MG63 (cell line): ENCODE measurements at regions not wholly inside any gene's neighbourhood (a gene's known extent, or its start where the extent isn't known, plus 50 kb on each side); places are given as distances from the start of the nearest gene placed in this dataset.

Source experiments
- DNase-seq: peaks from one replicate; pipeline ENCODE4 v3.0.0-alpha.2; 2020
- H3K27me3 ChIP-seq: fragments of 250-450 bp; sonication (Bioruptor Pico); 2 replicates; pipeline ENCODE4 v1.5.1; 2020; ENCODE audit warnings: mild to moderate bottlenecking, moderate library complexity
- H3K36me3 ChIP-seq: fragments of 250-450 bp; sonication (Bioruptor Pico); 2 replicates; pipeline ENCODE4 v1.5.1; 2020; ENCODE audit warnings: mild to moderate bottlenecking, moderate library complexity
- H3K4me3 ChIP-seq: fragments of 250-450 bp; sonication (Bioruptor Pico); 2 replicates; pipeline ENCODE4 v1.5.1; 2020; ENCODE audit warnings: mild to moderate bottlenecking, moderate library complexity
- H3K9me3 ChIP-seq: fragments of 250-450 bp; sonication (Bioruptor Pico); 2 replicates; pipeline ENCODE4 v1.5.1; 2020; ENCODE audit warnings: mild to moderate bottlenecking, moderate library complexity

GRCh38 chr14:94921456-94921855, 151.5 kb upstream of the GSC start:
- Histone ChIP-seq H3K27me3 (no peaks in the 10 kb centered on the region), H3K4me3 (no peak overlapping the region), H3K36me3 (no peaks in the 10 kb centered on the region), H3K9me3 (no peaks in the 10 kb centered on the region)
- no peak for DNase-seq

GRCh38 chr14:94919896-94920295, 150.0 kb upstream of the GSC start:
- no peak overlapping the region for H3K4me3 ChIP-seq
- no peaks in the 10 kb centered on the region for H3K27me3 ChIP-seq
- no peak for DNase-seq
- H3K36me3 ChIP-seq = no peaks in the 10 kb centered on the region
- no peaks in the 10 kb centered on the region for H3K9me3 ChIP-seq

- Histone ChIP-seq H3K4me3 (no peak overlapping the region), H3K27me3 (no peaks in the 10 kb centered on the region), H3K9me3 (no peaks in the 10 kb centered on the region), H3K36me3 (no peaks in the 10 kb centered on the region)
- no peak for DNase-seq
Observed at GRCh38 chr14:94918896-94919295, 149.0 kb upstream of the GSC start.

GRCh38 chr14:94917041-94917600, 147.2 kb upstream of the GSC start:
- H3K27me3 ChIP-seq = no peaks in the 10 kb centered on the region
- no peak for DNase-seq
- H3K36me3 ChIP-seq = no peaks in the 10 kb centered on the region
- H3K4me3 ChIP-seq = no peak overlapping the region
- H3K9me3 ChIP-seq = no peaks in the 10 kb centered on the region

- no peak for DNase-seq
- H3K27me3 ChIP-seq = no peaks in the 10 kb centered on the region
- H3K4me3 ChIP-seq = no peak overlapping the region
- no peaks in the 10 kb centered on the region for H3K9me3 ChIP-seq
- H3K36me3 ChIP-seq = no peaks in the 10 kb centered on the region
Observed at GRCh38 chr14:94914191-94914590, 144.3 kb upstream of the GSC start.

- no peaks in the 10 kb centered on the region for H3K36me3 ChIP-seq
- no peaks in the 10 kb centered on the region for H3K9me3 ChIP-seq
- H3K27me3 ChIP-seq = no peaks in the 10 kb centered on the region
- DNase-seq = peak; percentile 14
- no peak overlapping the region for H3K4me3 ChIP-seq
Observed at GRCh38 chr14:94907626-94908261, 137.8 kb upstream of the GSC start.

GRCh38 chr14:94906991-94907587, 137.2 kb upstream of the GSC start:
- no peaks in the 10 kb centered on the region for H3K36me3 ChIP-seq
- H3K27me3 ChIP-seq = no peaks in the 10 kb centered on the region
- DNase-seq = no peak
- no peaks in the 10 kb centered on the region for H3K9me3 ChIP-seq
- no peak overlapping the region for H3K4me3 ChIP-seq

GRCh38 chr14:94906577-94906976, 136.7 kb upstream of the GSC start:
- H3K27me3 ChIP-seq = no peaks in the 10 kb centered on the region
- H3K4me3 ChIP-seq = no peak overlapping the region
- DNase-seq = no peak
- no peaks in the 10 kb centered on the region for H3K36me3 ChIP-seq
- no peaks in the 10 kb centered on the region for H3K9me3 ChIP-seq

- Histone ChIP-seq H3K36me3 (no peaks in the 10 kb centered on the region), H3K27me3 (no peaks in the 10 kb centered on the region), H3K9me3 (no peaks in the 10 kb centered on the region), H3K4me3 (no peak overlapping the region)
- no peak for DNase-seq
Observed at GRCh38 chr14:94904636-94905035, 134.7 kb upstream of the GSC start.

- Histone ChIP-seq H3K27me3 (no peaks in the 10 kb centered on the region), H3K36me3 (no peaks in the 10 kb centered on the region), H3K4me3 (no peak overlapping the region), H3K9me3 (no peaks in the 10 kb centered on the region)
- DNase-seq = no peak
Observed at GRCh38 chr14:94903883-94904282, 134.0 kb upstream of the GSC start.

GRCh38 chr14:94903338-94903737, 133.4 kb upstream of the GSC start:
- DNase-seq = no peak
- Histone ChIP-seq H3K9me3 (no peaks in the 10 kb centered on the region), H3K36me3 (no peaks in the 10 kb centered on the region), H3K4me3 (no peak overlapping the region), H3K27me3 (no peaks in the 10 kb centered on the region)

- H3K36me3 ChIP-seq = no peaks in the 10 kb centered on the region
- no peaks in the 10 kb centered on the region for H3K9me3 ChIP-seq
- no peak overlapping the region for H3K4me3 ChIP-seq
- no peaks in the 10 kb centered on the region for H3K27me3 ChIP-seq
- no peak for DNase-seq
Observed at GRCh38 chr14:94897561-94897960, 127.6 kb upstream of the GSC start.

GRCh38 chr14:94897082-94897481, 127.2 kb upstream of the GSC start:
- DNase-seq = peak; percentile 43
- Histone ChIP-seq H3K9me3 (no peaks in the 10 kb centered on the region), H3K4me3 (no peak overlapping the region), H3K36me3 (no peaks in the 10 kb centered on the region), H3K27me3 (no peaks in the 10 kb centered on the region)

- H3K27me3 ChIP-seq = no peaks in the 10 kb centered on the region
- H3K36me3 ChIP-seq = no peaks in the 10 kb centered on the region
- no peak overlapping the region for H3K4me3 ChIP-seq
- DNase-seq = no peak
- H3K9me3 ChIP-seq = no peaks in the 10 kb centered on the region
Observed at GRCh38 chr14:94893411-94894160, 123.7 kb upstream of the GSC start.

- Histone ChIP-seq H3K36me3 (no peaks in the 10 kb centered on the region), H3K9me3 (no peaks in the 10 kb centered on the region), H3K27me3 (no peaks in the 10 kb centered on the region), H3K4me3 (no peak overlapping the region)
- DNase-seq = no peak
Observed at GRCh38 chr14:94890785-94891184, 120.9 kb upstream of the GSC start.

GRCh38 chr14:94889520-94890312, 119.8 kb upstream of the GSC start:
- H3K36me3 ChIP-seq = no peaks in the 10 kb centered on the region
- DNase-seq = no peak
- H3K4me3 ChIP-seq = no peak overlapping the region
- no peaks in the 10 kb centered on the region for H3K9me3 ChIP-seq
- no peaks in the 10 kb centered on the region for H3K27me3 ChIP-seq

GRCh38 chr14:94888121-94888520, 118.2 kb upstream of the GSC start:
- Histone ChIP-seq H3K36me3 (no peaks in the 10 kb centered on the region), H3K4me3 (no peak overlapping the region), H3K27me3 (no peaks in the 10 kb centered on the region), H3K9me3 (no peaks in the 10 kb centered on the region)
- DNase-seq = no peak
